ENCODE measurements at regions not wholly inside any gene's neighbourhood (a gene's known extent, or its start where the extent isn't known, plus 50 kb on each side); places are given as distances from the start of the nearest gene placed in this dataset.

DNA sequence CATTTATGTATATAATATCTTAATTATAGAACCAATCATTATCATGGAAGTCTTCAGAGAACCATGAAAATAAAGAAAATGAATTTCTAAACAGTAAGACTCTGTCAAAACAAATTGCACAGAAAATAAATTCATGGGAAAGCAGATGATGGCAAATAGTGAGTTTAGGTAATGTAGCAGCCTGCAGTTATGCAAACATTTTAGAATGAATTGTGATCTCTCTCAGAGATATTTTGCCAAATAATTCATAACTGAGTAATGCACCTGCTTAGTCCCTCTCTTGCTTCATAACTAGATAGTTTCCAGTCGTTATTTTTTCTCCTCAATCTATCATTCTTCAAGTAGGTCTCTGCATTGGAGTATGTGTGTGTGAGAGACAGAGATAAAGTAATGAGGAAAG is 492.7 kb upstream of the THBS1 start:
- no peak for ATAC-seq (ENCODE audit: insufficient read depth, low FRiP score)
- H3K27me3 ChIP-seq (ENCODE audit: control insufficient read depth in 3 of 3, insufficient read depth in 3 of 3, low read length in 2 of 3), result no peaks in the 10 kb centered on the region
- TF ChIP-seq, protein P1, sequence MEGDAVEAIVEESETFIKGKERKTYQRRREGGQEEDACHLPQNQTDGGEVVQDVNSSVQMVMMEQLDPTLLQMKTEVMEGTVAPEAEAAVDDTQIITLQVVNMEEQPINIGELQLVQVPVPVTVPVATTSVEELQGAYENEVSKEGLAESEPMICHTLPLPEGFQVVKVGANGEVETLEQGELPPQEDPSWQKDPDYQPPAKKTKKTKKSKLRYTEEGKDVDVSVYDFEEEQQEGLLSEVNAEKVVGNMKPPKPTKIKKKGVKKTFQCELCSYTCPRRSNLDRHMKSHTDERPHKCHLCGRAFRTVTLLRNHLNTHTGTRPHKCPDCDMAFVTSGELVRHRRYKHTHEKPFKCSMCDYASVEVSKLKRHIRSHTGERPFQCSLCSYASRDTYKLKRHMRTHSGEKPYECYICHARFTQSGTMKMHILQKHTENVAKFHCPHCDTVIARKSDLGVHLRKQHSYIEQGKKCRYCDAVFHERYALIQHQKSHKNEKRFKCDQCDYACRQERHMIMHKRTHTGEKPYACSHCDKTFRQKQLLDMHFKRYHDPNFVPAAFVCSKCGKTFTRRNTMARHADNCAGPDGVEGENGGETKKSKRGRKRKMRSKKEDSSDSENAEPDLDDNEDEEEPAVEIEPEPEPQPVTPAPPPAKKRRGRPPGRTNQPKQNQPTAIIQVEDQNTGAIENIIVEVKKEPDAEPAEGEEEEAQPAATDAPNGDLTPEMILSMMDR (IDR thresholded peaks at IDR 0.05; ENCODE audit: control extremely low read depth, extremely low read depth), result no peak
- peaks cover 0 to 27% (median 8%) of the 10 kb centered on the region in 5 donors for H3K4me1 ChIP-seq (ENCODE audit: control insufficient read depth in 5 of 5, insufficient read depth in 5 of 5, low read length in 5 of 5)
- no peak overlapping the region for H3K4me3 ChIP-seq
- no peak overlapping the region for H3K27ac ChIP-seq (ENCODE audit: low read depth in 1 of 2, low read length in 1 of 2)
- no peak for DNase-seq
- no peaks in the 10 kb centered on the region for H3K36me3 ChIP-seq (ENCODE audit: control insufficient read depth in 4 of 4, insufficient read depth in 4 of 4, low read length in 4 of 4)
- no peak overlapping the region for H3K9ac ChIP-seq (ENCODE audit: insufficient read depth in 1 of 2, low read length in 2 of 2)
- H3K9me3 ChIP-seq (ENCODE audit: control insufficient read depth in 4 of 4, insufficient read depth in 3 of 4, low read length in 3 of 4), result peaks cover 0 to 2% (median 0%) of the 10 kb centered on the region in 4 donors
- WGBS, 2 donors, result 61 to 68% methylated on average over 1 of the region's 1 CpG

GRCh38 chr15:39092354-39092753 is 488.5 kb upstream of the THBS1 start:
- Histone ChIP-seq H3K4me1 (ENCODE audit: control insufficient read depth in 5 of 5, insufficient read depth in 5 of 5, low read length in 5 of 5) (peaks cover 0 to 21% (median 0%) of the 10 kb centered on the region in 5 donors), H3K9ac (ENCODE audit: insufficient read depth in 1 of 2, low read length in 2 of 2) (no peak overlapping the region), H3K4me3 (no peak overlapping the region), H3K27me3 (ENCODE audit: control insufficient read depth in 3 of 3, insufficient read depth in 3 of 3, low read length in 2 of 3) (no peaks in the 10 kb centered on the region), H3K36me3 (ENCODE audit: control insufficient read depth in 4 of 4, insufficient read depth in 4 of 4, low read length in 4 of 4) (no peaks in the 10 kb centered on the region), H3K9me3 (ENCODE audit: control insufficient read depth in 4 of 4, insufficient read depth in 3 of 4, low read length in 3 of 4) (peaks cover 0 to 2% (median 0%) of the 10 kb centered on the region in 4 donors), H3K27ac (ENCODE audit: low read depth in 1 of 2, low read length in 1 of 2) (no peak overlapping the region)
- ATAC-seq (ENCODE audit: insufficient read depth, low FRiP score), result no peak
- 93 to 94% methylated on average over 4 of the region's 4 CpGs for WGBS, 2 donors
- TF ChIP-seq, protein P1 (IDR thresholded peaks at IDR 0.05; ENCODE audit: control extremely low read depth, extremely low read depth), result no peak
- no peak for DNase-seq

DNA sequence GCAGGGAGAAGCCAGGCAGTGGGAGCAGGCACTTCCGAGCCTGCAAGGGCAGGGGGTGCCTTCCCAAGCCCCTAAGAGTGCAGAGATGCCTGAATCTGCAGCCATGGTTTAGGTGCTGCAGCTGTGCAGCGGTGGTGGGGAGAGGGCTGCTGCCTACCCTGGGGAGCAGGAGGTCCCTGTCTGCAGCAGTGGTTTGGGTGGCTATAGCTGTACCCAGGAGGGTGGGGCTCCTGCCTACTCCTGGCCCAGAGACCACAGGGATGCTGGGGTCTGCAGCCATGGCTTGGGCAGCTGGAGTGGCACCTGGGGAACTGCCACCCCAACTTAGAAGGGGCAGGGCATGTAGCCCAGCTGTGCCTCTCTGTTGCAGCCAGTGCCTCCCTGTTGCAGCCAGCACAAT is 488.1 kb upstream of the THBS1 start:
- no peak for ATAC-seq (ENCODE audit: insufficient read depth, low FRiP score)
- DNase-seq, result no peak
- TF ChIP-seq, protein P1 (IDR thresholded peaks at IDR 0.05; ENCODE audit: control extremely low read depth, extremely low read depth), result no peak
- H3K9ac ChIP-seq (ENCODE audit: insufficient read depth in 1 of 2, low read length in 2 of 2), result no peak overlapping the region
- no peak overlapping the region for H3K27ac ChIP-seq (ENCODE audit: low read depth in 1 of 2, low read length in 1 of 2)
- no peaks in the 10 kb centered on the region for H3K27me3 ChIP-seq (ENCODE audit: control insufficient read depth in 3 of 3, insufficient read depth in 3 of 3, low read length in 2 of 3)
- peaks cover 0 to 2% (median 0%) of the 10 kb centered on the region in 4 donors for H3K9me3 ChIP-seq (ENCODE audit: control insufficient read depth in 4 of 4, insufficient read depth in 3 of 4, low read length in 3 of 4)
- H3K4me1 ChIP-seq (ENCODE audit: control insufficient read depth in 5 of 5, insufficient read depth in 5 of 5, low read length in 5 of 5), result peaks cover 0 to 21% (median 0%) of the 10 kb centered on the region in 5 donors
- WGBS, 2 donors, result 92 to 93% methylated on average over 2 of the region's 2 CpGs
- no peak overlapping the region for H3K4me3 ChIP-seq
- H3K36me3 ChIP-seq (ENCODE audit: control insufficient read depth in 4 of 4, insufficient read depth in 4 of 4, low read length in 4 of 4), result no peaks in the 10 kb centered on the region

- no peak for ATAC-seq (ENCODE audit: insufficient read depth, low FRiP score)
- peaks cover 0 to 2% (median 0%) of the 10 kb centered on the region in 4 donors for H3K9me3 ChIP-seq (ENCODE audit: control insufficient read depth in 4 of 4, insufficient read depth in 3 of 4, low read length in 3 of 4)
- H3K9ac ChIP-seq (ENCODE audit: insufficient read depth in 1 of 2, low read length in 2 of 2), result no peak overlapping the region
- TF ChIP-seq, protein P1 (IDR thresholded peaks at IDR 0.05; ENCODE audit: control extremely low read depth, extremely low read depth), result no peak
- no peak overlapping the region for H3K4me3 ChIP-seq
- no peaks in the 10 kb centered on the region for H3K27me3 ChIP-seq (ENCODE audit: control insufficient read depth in 3 of 3, insufficient read depth in 3 of 3, low read length in 2 of 3)
- H3K4me1 ChIP-seq (ENCODE audit: control insufficient read depth in 5 of 5, insufficient read depth in 5 of 5, low read length in 5 of 5), result peaks cover 0 to 21% (median 0%) of the 10 kb centered on the region in 5 donors
- H3K36me3 ChIP-seq (ENCODE audit: control insufficient read depth in 4 of 4, insufficient read depth in 4 of 4, low read length in 4 of 4), result no peaks in the 10 kb centered on the region
- DNase-seq, result no peak
- no peak overlapping the region for H3K27ac ChIP-seq (ENCODE audit: low read depth in 1 of 2, low read length in 1 of 2)
Measured at GRCh38 chr15:39094116-39094515, 486.8 kb upstream of the THBS1 start.
